ENCODE measurements at regions not wholly inside any gene's neighbourhood (a gene's known extent, or its start where the extent isn't known, plus 50 kb on each side); places are given as distances from the start of the nearest gene placed in this dataset.

- TF ChIP-seq CTCF (IDR thresholded peaks at IDR 0.05; ENCODE audit: low read depth, low read length, poor library complexity, severe bottlenecking) (no peak), EZH2phosphoT487 (IDR thresholded peaks at IDR 0.05; ENCODE audit: borderline replicate concordance, low read length) (no peak)
Measured at GRCh38 chr9:99466781-99467180, 244.7 kb downstream of the SEC61B start.

Data from DOHH2 (cell line).